ENCODE measurements at regions not wholly inside any gene's neighbourhood (a gene's known extent, or its start where the extent isn't known, plus 50 kb on each side); places are given as distances from the start of the nearest gene placed in this dataset.

- TF ChIP-seq, protein P1, sequence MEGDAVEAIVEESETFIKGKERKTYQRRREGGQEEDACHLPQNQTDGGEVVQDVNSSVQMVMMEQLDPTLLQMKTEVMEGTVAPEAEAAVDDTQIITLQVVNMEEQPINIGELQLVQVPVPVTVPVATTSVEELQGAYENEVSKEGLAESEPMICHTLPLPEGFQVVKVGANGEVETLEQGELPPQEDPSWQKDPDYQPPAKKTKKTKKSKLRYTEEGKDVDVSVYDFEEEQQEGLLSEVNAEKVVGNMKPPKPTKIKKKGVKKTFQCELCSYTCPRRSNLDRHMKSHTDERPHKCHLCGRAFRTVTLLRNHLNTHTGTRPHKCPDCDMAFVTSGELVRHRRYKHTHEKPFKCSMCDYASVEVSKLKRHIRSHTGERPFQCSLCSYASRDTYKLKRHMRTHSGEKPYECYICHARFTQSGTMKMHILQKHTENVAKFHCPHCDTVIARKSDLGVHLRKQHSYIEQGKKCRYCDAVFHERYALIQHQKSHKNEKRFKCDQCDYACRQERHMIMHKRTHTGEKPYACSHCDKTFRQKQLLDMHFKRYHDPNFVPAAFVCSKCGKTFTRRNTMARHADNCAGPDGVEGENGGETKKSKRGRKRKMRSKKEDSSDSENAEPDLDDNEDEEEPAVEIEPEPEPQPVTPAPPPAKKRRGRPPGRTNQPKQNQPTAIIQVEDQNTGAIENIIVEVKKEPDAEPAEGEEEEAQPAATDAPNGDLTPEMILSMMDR (IDR thresholded peaks at IDR 0.05 in 4 of 5, conservative IDR thresholded peaks at IDR 0.05 in 1 of 5), result no peak
- TF ChIP-seq POLR2A (IDR thresholded peaks at IDR 0.05), result no peak
Measured at GRCh38 chr10:117750616-117751015, 208.1 kb downstream of the EMX2 start.

Data from gastrocnemius medialis (tissue), 4 donors.